Choroid plexus epithelial cell (primary cell): ENCODE measurements at regions not wholly inside any gene's neighbourhood (a gene's known extent, or its start where the extent isn't known, plus 50 kb on each side); places are given as distances from the start of the nearest gene placed in this dataset.
"Not testable (repeated sequence)": the region's sequence is repeated elsewhere in the genome, so short reads cannot be mapped to it uniquely, and the experiment has no call there.

Experiments
- DNase-seq: peaks from one replicate; pipeline ENCODE4 v3.0.0-alpha.2; 2010; ENCODE audit warnings: low read depth
- H3K4me3 ChIP-seq: 2 replicates; pipeline ENCODE4 v1.5.1; 2011; ENCODE audit warnings: low read depth, mild to moderate bottlenecking, control low read depth, low read length, moderate library complexity
- CTCF ChIP-seq: conservative IDR thresholded peaks from 2 replicates; pipeline ENCODE4 v1.5.1; 2011; ENCODE audit warnings: low read depth, mild to moderate bottlenecking, control low read depth, inconsistent platforms, low read length, moderate library complexity

GRCh38 chr6:167669870-167670802, 156.6 kb upstream of the AFDN start:
- no peak for TF ChIP-seq CTCF
- no peak overlapping the region for H3K4me3 ChIP-seq
- DNase-seq, result no peak

GRCh38 chr6:167670938-167671338, 155.8 kb upstream of the AFDN start:
- no peak overlapping the region for H3K4me3 ChIP-seq
- no peak for DNase-seq
- no peak for TF ChIP-seq CTCF

- not testable (repeated sequence) for H3K4me3 ChIP-seq, DNase-seq
These were observed 155.2 kb upstream of the AFDN start for GRCh38 chr6:167671379-167671976.

GRCh38 chr6:167671977-167672687, 154.6 kb upstream of the AFDN start:
- TF ChIP-seq CTCF, result no peak

GRCh38 chr6:167672738-167673137, 154.0 kb upstream of the AFDN start:
- DNase-seq, result no peak

More at GRCh38 chr6:167671977-167672687, 154.6 kb upstream of the AFDN start:
- no peak overlapping the region for H3K4me3 ChIP-seq
- DNase-seq, result no peak

GRCh38 chr6:167673946-167674345, 152.8 kb upstream of the AFDN start:
- no peak for TF ChIP-seq CTCF
- no peak overlapping the region for H3K4me3 ChIP-seq
- no peak for DNase-seq

More at GRCh38 chr6:167672738-167673137, 154.0 kb upstream of the AFDN start:
- TF ChIP-seq CTCF, result no peak
- H3K4me3 ChIP-seq, result no peak overlapping the region

- no peak for TF ChIP-seq CTCF
These were observed 152.2 kb upstream of the AFDN start for GRCh38 chr6:167674486-167674885.

More at GRCh38 chr6:167674486-167674885, 152.2 kb upstream of the AFDN start:
- H3K4me3 ChIP-seq, result no peak overlapping the region
- no peak for DNase-seq
